Naive thymus-derived CD8-positive, alpha-beta T cell (primary cell): ENCODE measurements at regions not wholly inside any gene's neighbourhood (a gene's known extent, or its start where the extent isn't known, plus 50 kb on each side); places are given as distances from the start of the nearest gene placed in this dataset.
"Not testable (repeated sequence)": the region's sequence is repeated elsewhere in the genome, so short reads cannot be mapped to it uniquely, and the experiment has no call there.

Experiments used
- ATAC-seq, 2 donors: fragments of 150-1000 bp; cut with Tn5 transposase in 1 of 2; sonication (Bioruptor Pico), chemical (Tn5 transposase) in 1 of 2; 1 replicate in 1 of 2; 2 replicates in 1 of 2; pipeline ENCODE4 v1.10.0; 2021; ENCODE audit warnings: mild to moderate bottlenecking in 2 of 2, moderate library complexity in 2 of 2
- POLR2A ChIA-PET: fragments of 350-600 bp; sonication (Branson Sonifier 250); formaldehyde crosslinking; loops from one replicate; lab custom pipeline; 2021; ENCODE audit warnings: antibody characterized with exemption; lab: Charles Lee
- DNase-seq, 10 donors: peaks; one replicate each; pipeline versions ENCODE4 v3.0.0 to v3.0.0-alpha.2; 2020 to 2022
- H3K27ac Mint-ChIP-seq, 10 donors: one replicate each; pipeline ENCODE4 v1.8.0; 2020 to 2022; ENCODE audit warnings: mild to moderate bottlenecking in 10 of 10, mixed read lengths in 10 of 10, moderate library complexity in 4 of 10, inconsistent platforms in 1 of 10
- H3K27me3 Mint-ChIP-seq, 5 donors: one replicate each; pipeline ENCODE4 v1.8.0; 2021 to 2022; ENCODE audit warnings: mixed read lengths in 5 of 5
- H3K36me3 Mint-ChIP-seq, 3 donors: one replicate each; pipeline ENCODE4 v1.8.0; 2020 to 2022; ENCODE audit warnings: mixed read lengths in 3 of 3, mild to moderate bottlenecking in 2 of 3, inconsistent platforms in 1 of 3
- H3K4me1 Mint-ChIP-seq, 4 donors: one replicate each; pipeline ENCODE4 v1.8.0; 2021 to 2022; ENCODE audit warnings: mixed read lengths in 4 of 4
- H3K4me3 Mint-ChIP-seq, 10 donors: one replicate each; pipeline ENCODE4 v1.8.0; 2020 to 2022; ENCODE audit warnings: mild to moderate bottlenecking in 10 of 10, mixed read lengths in 10 of 10, moderate library complexity in 6 of 10, inconsistent platforms in 1 of 10
- H3K9me3 Mint-ChIP-seq, 9 donors: one replicate each; pipeline ENCODE4 v1.8.0; 2020 to 2022; ENCODE audit warnings: mixed read lengths in 9 of 9, mild to moderate bottlenecking in 3 of 9, inconsistent platforms in 1 of 9, moderate library complexity in 1 of 9

- DNase-seq, H3K27ac Mint-ChIP-seq, H3K4me3 Mint-ChIP-seq, ATAC-seq, H3K36me3 Mint-ChIP-seq, H3K4me1 Mint-ChIP-seq, H3K9me3 Mint-ChIP-seq, POLR2A ChIA-PET: not testable (repeated sequence)
- H3K27me3 Mint-ChIP-seq, result peaks cover 0 to 17% (median 10%) of the 10 kb centered on the region in 5 donors
These were observed 675.8 kb upstream of the NRP1 start for GRCh38 chr10:34010228-34010627.

- peaks cover 0 to 14% (median 4%) of the 10 kb centered on the region in 5 donors for H3K27me3 Mint-ChIP-seq
- DNase-seq (no peak), ATAC-seq (no peak)
- H3K36me3 Mint-ChIP-seq, result no peaks in the 10 kb centered on the region
- H3K27ac Mint-ChIP-seq, result no peak overlapping the region
- POLR2A ChIA-PET, result no interaction called here
- no peak overlapping the region for H3K4me3 Mint-ChIP-seq
- peaks cover 0 to 9% (median 0%) of the 10 kb centered on the region in 4 donors for H3K4me1 Mint-ChIP-seq
- H3K9me3 Mint-ChIP-seq, result peaks cover 0 to 3% (median 0%) of the 10 kb centered on the region in 9 donors
These were observed 674.2 kb upstream of the NRP1 start for GRCh38 chr10:34008656-34009055.

- POLR2A ChIA-PET, result no interaction called here
- H3K27ac Mint-ChIP-seq, result no peak overlapping the region
- ATAC-seq (no peak), DNase-seq (no peak)
- H3K36me3 Mint-ChIP-seq, result no peaks in the 10 kb centered on the region
- H3K9me3 Mint-ChIP-seq, result peaks cover 0 to 3% (median 0%) of the 10 kb centered on the region in 9 donors
- H3K4me3 Mint-ChIP-seq, result no peak overlapping the region
- H3K4me1 Mint-ChIP-seq, result peaks cover 0 to 2% (median 0%) of the 10 kb centered on the region in 4 donors
- H3K27me3 Mint-ChIP-seq, result peaks cover 0 to 7% (median 1%) of the 10 kb centered on the region in 5 donors
These were observed 672.0 kb upstream of the NRP1 start for GRCh38 chr10:34006471-34006870.

GRCh38 chr10:34003561-34003960 lies 669.1 kb upstream of the NRP1 start:
- no peak for DNase-seq
- H3K4me3 Mint-ChIP-seq, result no peak overlapping the region
- H3K4me1 Mint-ChIP-seq, result no peaks in the 10 kb centered on the region
- H3K27me3 Mint-ChIP-seq, result peaks cover 0 to 5% (median 2%) of the 10 kb centered on the region in 5 donors
- POLR2A ChIA-PET, result no interaction called here
- H3K36me3 Mint-ChIP-seq, result no peaks in the 10 kb centered on the region
- H3K9me3 Mint-ChIP-seq, result no peaks in the 10 kb centered on the region
- no peak for ATAC-seq
- no peak overlapping the region for H3K27ac Mint-ChIP-seq

- Mint-ChIP-seq H3K27ac (no peak overlapping the region), H3K4me1 (no peaks in the 10 kb centered on the region), H3K9me3 (no peaks in the 10 kb centered on the region), H3K4me3 (no peak overlapping the region), H3K36me3 (no peaks in the 10 kb centered on the region), H3K27me3 (peaks cover 0 to 6% (median 3%) of the 10 kb centered on the region in 5 donors)
- POLR2A ChIA-PET, result no interaction called here
- DNase-seq, result no peak
- no peak for ATAC-seq
These were observed 668.4 kb upstream of the NRP1 start for GRCh38 chr10:34002896-34003295.

- POLR2A ChIA-PET, result no interaction called here
- Mint-ChIP-seq H3K9me3 (no peaks in the 10 kb centered on the region), H3K4me3 (no peak overlapping the region), H3K27ac (no peak overlapping the region), H3K36me3 (no peaks in the 10 kb centered on the region), H3K27me3 (peaks cover 0 to 6% (median 3%) of the 10 kb centered on the region in 5 donors), H3K4me1 (no peaks in the 10 kb centered on the region)
- DNase-seq (no peak), ATAC-seq (no peak)
These were observed 667.4 kb upstream of the NRP1 start for GRCh38 chr10:34001831-34002230.

GRCh38 chr10:34001087-34001580 lies 666.7 kb upstream of the NRP1 start:
- Mint-ChIP-seq H3K36me3 (no peaks in the 10 kb centered on the region), H3K4me1 (no peaks in the 10 kb centered on the region), H3K9me3 (no peaks in the 10 kb centered on the region), H3K4me3 (no peak overlapping the region), H3K27ac (no peak overlapping the region), H3K27me3 (peaks cover 0 to 6% (median 3%) of the 10 kb centered on the region in 5 donors)
- POLR2A ChIA-PET, result no interaction called here
- DNase-seq (no peak), ATAC-seq (no peak)

GRCh38 chr10:33993917-33994316 lies 659.5 kb upstream of the NRP1 start:
- Mint-ChIP-seq H3K9me3 (peaks cover 0 to 11% (median 0%) of the 10 kb centered on the region in 9 donors), H3K4me3 (no peak overlapping the region), H3K36me3 (no peaks in the 10 kb centered on the region), H3K27me3 (peaks cover 0 to 15% (median 2%) of the 10 kb centered on the region in 5 donors), H3K4me1 (no peaks in the 10 kb centered on the region), H3K27ac (no peak overlapping the region)
- POLR2A ChIA-PET, result no interaction called here
- ATAC-seq (no peak), DNase-seq (no peak)

GRCh38 chr10:33991924-33992323 lies 657.5 kb upstream of the NRP1 start:
- Mint-ChIP-seq H3K27ac (no peak overlapping the region), H3K4me3 (no peak overlapping the region), H3K36me3 (no peaks in the 10 kb centered on the region), H3K27me3 (peaks cover 0 to 17% (median 2%) of the 10 kb centered on the region in 5 donors), H3K9me3 (peaks cover 0 to 21% (median 0%) of the 10 kb centered on the region in 9 donors), H3K4me1 (no peaks in the 10 kb centered on the region)
- DNase-seq (no peak), ATAC-seq (no peak)
- POLR2A ChIA-PET, result no interaction called here

GRCh38 chr10:33986515-33986914 lies 652.0 kb upstream of the NRP1 start:
- DNase-seq, result no peak
- Mint-ChIP-seq H3K4me3 (no peak overlapping the region), H3K27me3 (peaks cover 0 to 17% (median 2%) of the 10 kb centered on the region in 5 donors), H3K36me3 (no peaks in the 10 kb centered on the region), H3K27ac (no peak overlapping the region), H3K9me3 (peaks cover 0 to 20% (median 0%) of the 10 kb centered on the region in 9 donors), H3K4me1 (no peaks in the 10 kb centered on the region)
- no peak for ATAC-seq
- POLR2A ChIA-PET, result no interaction called here

- ATAC-seq, result no peak
- H3K36me3 Mint-ChIP-seq, result no peaks in the 10 kb centered on the region
- H3K9me3 Mint-ChIP-seq, result peaks cover 0 to 15% (median 0%) of the 10 kb centered on the region in 9 donors
- DNase-seq, result no peak
- no peaks in the 10 kb centered on the region for H3K4me1 Mint-ChIP-seq
- no peak overlapping the region for H3K27ac Mint-ChIP-seq
- peaks cover 0 to 13% (median under 1%) of the 10 kb centered on the region in 5 donors for H3K27me3 Mint-ChIP-seq
- no peak overlapping the region for H3K4me3 Mint-ChIP-seq
- POLR2A ChIA-PET, result no interaction called here
These were observed 651.5 kb upstream of the NRP1 start for GRCh38 chr10:33986016-33986415.

GRCh38 chr10:33982995-33983394 lies 648.5 kb upstream of the NRP1 start:
- H3K27ac Mint-ChIP-seq, result no peak overlapping the region
- no peaks in the 10 kb centered on the region for H3K36me3 Mint-ChIP-seq
- DNase-seq (no peak), ATAC-seq (no peak)
- POLR2A ChIA-PET, result no interaction called here
- H3K4me1 Mint-ChIP-seq, result no peaks in the 10 kb centered on the region
- H3K27me3 Mint-ChIP-seq, result peaks cover 0 to 7% (median 0%) of the 10 kb centered on the region in 5 donors
- H3K4me3 Mint-ChIP-seq, result no peak overlapping the region
- peaks cover 0 to 1% (median 0%) of the 10 kb centered on the region in 9 donors for H3K9me3 Mint-ChIP-seq

- POLR2A ChIA-PET, result no interaction called here
- H3K27me3 Mint-ChIP-seq, result peaks cover 0 to 5% (median 0%) of the 10 kb centered on the region in 5 donors
- H3K4me1 Mint-ChIP-seq, result no peaks in the 10 kb centered on the region
- H3K27ac Mint-ChIP-seq, result no peak overlapping the region
- H3K9me3 Mint-ChIP-seq, result no peaks in the 10 kb centered on the region
- no peaks in the 10 kb centered on the region for H3K36me3 Mint-ChIP-seq
- ATAC-seq (no peak), DNase-seq (no peak)
- no peak overlapping the region for H3K4me3 Mint-ChIP-seq
These were observed 646.8 kb upstream of the NRP1 start for GRCh38 chr10:33981301-33981700.

- no peaks in the 10 kb centered on the region for H3K9me3 Mint-ChIP-seq
- H3K4me3 Mint-ChIP-seq, result no peak overlapping the region
- H3K27ac Mint-ChIP-seq, result no peak overlapping the region
- ATAC-seq, result no peak
- POLR2A ChIA-PET, result no interaction called here
- DNase-seq, result no peak
- no peaks in the 10 kb centered on the region for H3K36me3 Mint-ChIP-seq
- no peaks in the 10 kb centered on the region for H3K4me1 Mint-ChIP-seq
- H3K27me3 Mint-ChIP-seq, result peaks cover 0 to 8% (median 0%) of the 10 kb centered on the region in 5 donors
These were observed 644.7 kb upstream of the NRP1 start for GRCh38 chr10:33979195-33979594.
